GM13977 (cell line): ENCODE measurements at regions not wholly inside any gene's neighbourhood (a gene's known extent, or its start where the extent isn't known, plus 50 kb on each side); places are given as distances from the start of the nearest gene placed in this dataset.

ENCODE experiments used
- DNase-seq: peaks from one replicate; pipeline ENCODE4 v3.0.0; 2012; ENCODE audit warnings: low spot score
- in situ Hi-C: fragments of 300-500 bp; cut with MboI; formaldehyde crosslinking; loops from one replicate; pipeline ENCODE4 v1.12.0; 2022; ENCODE audit warnings: low sequenced_read_pairs, low pct_unique_long_range_greater_than_20kb, mixed read lengths, inconsistent platforms; ENCODE audit not compliant: unreplicated experiment
- TF ChIP-seq, protein P1 (sequence below): IDR thresholded peaks from 2 replicates; pipeline ENCODE4 v1.5.1; 2012; ENCODE audit warnings: mild to moderate bottlenecking, control low read depth; ENCODE audit not compliant: insufficient read depth; ENCODE audit errors: extremely low read depth, missing control alignments

DNA sequence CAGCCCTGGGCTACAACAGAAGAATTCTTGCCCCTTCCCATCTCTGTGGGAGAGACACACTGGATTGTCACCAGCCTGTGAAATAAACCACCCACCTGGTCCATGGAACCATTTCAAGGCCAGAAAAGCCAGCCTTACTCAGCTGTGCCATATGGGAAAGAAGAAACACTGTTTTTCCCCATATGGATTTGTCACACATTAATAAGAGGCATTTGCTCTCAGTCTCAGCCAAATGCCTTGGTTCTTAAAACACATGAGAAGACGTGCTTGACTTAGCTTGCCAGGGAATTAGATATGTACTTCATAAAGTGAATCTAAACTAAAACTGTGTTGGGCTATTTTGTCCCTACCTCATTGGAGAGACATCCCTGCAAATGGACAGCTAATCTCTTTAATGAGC lies 308.6 kb upstream of the TNP1 start:
- no peak for DNase-seq
- in situ Hi-C loops, result no loop called here
- TF ChIP-seq, protein P1, sequence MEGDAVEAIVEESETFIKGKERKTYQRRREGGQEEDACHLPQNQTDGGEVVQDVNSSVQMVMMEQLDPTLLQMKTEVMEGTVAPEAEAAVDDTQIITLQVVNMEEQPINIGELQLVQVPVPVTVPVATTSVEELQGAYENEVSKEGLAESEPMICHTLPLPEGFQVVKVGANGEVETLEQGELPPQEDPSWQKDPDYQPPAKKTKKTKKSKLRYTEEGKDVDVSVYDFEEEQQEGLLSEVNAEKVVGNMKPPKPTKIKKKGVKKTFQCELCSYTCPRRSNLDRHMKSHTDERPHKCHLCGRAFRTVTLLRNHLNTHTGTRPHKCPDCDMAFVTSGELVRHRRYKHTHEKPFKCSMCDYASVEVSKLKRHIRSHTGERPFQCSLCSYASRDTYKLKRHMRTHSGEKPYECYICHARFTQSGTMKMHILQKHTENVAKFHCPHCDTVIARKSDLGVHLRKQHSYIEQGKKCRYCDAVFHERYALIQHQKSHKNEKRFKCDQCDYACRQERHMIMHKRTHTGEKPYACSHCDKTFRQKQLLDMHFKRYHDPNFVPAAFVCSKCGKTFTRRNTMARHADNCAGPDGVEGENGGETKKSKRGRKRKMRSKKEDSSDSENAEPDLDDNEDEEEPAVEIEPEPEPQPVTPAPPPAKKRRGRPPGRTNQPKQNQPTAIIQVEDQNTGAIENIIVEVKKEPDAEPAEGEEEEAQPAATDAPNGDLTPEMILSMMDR, result no peak

DNA sequence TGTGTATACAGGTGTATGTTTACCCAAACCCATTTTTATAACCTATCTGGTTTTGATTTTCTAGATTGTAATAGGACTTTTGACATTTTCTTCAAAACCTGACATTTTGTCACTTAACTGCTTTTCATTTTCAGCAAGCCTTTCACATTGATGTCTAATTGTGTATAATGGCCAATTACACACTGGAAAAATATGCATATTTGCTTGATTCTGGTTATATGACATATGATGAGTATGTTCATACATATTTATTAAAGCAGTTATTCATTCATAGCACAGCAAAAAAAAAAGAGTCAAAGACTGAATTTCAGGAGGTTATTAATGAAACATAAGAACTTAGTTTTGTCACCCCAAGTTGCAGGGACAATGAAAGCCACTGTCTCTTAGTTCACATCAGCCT lies 307.7 kb upstream of the TNP1 start:
- in situ Hi-C loops, result no loop called here
- TF ChIP-seq, protein P1, result no peak
- DNase-seq, result no peak

DNA sequence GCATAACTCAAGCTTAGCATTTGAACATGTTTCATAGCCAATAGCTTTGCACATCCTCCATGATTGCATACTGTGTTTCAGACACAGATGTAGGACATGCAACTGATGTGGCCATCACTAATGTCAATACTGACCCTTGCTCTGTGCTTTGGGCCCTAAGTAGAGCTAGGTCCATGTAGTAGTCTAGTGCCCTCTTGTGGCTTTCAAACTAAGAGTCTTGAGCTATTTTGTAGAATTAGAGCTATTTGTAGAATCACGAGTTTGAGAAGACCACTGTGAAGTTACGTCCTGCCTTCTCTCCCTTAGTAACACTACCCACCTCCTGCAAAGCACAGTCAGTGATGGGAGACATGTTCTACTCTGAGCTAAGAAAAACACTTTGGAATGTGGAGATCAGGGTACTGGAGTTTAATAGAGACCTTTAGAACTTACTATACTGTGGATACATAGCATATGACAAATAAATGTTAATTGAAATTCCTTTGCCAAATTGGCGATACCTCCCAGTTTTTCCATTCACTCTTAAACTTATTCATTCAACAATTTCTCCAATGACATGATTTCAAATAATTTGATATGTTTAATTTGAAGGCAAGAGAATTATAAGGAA lies 306.5 kb upstream of the TNP1 start:
- in situ Hi-C loops, result no loop called here
- no peak for DNase-seq
- TF ChIP-seq, protein P1, result peak; percentile 54

DNA sequence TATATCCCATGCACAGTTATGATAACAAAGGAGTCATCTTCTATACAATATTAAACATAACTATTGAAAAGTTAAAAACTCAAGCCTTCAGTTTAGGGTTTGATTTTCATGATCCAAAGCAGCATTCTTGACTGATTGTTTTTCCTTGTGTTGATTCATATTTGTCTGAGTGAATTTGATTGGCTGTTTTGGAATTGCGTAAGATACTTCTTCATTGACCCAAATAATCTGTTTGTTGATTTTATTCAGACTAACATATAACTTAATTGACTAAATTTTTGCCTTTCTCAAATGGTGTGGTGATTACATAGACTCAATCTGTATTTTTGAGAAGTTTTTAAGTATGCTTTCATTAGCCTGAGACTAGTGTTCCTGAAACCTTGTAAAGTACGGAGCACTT lies 305.7 kb upstream of the TNP1 start:
- TF ChIP-seq, protein P1, result no peak
- in situ Hi-C loops, result no loop called here

DNA sequence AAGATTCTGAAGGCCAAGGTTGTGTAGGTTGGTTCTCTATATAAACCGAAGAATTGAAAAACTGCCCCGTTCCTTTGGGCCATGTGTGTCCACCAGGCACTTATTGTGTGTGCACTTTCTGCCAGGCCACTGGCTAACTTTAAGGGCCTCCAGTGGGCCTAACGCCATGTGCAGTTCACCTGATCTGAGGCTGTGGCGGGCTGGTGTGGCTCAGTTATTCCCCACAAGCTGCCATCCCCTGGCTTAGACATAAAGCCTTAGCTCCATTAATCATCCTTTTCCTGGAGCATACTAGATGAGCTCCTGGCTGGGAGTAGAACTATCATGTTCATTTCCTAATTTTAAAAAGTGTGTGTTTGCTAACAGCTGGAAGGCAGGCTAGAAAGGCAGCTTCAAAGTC lies 304.1 kb upstream of the TNP1 start:
- TF ChIP-seq, protein P1, result no peak
- in situ Hi-C loops, result no loop called here

More for the DNA sequence above, 305.7 kb upstream of the TNP1 start:
- DNase-seq, result no peak

DNA sequence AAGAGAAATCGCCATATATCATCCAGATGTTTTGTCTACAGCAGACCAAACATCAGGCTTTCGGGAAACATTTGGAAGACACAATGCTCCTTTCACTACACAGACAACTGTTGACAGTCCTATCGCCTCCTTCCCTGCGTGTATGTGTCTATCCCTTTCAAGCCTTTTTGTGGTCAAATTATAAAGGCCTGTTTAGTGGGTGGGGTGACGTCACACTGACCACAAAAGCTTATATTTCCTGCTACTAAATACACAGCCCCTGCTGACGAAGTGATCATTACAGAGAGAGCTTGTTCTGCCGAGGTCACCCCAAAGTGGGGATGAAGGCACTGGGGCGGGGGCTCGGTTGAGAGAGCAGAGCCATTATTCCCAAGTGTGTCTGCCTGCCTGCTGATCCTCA lies 302.7 kb upstream of the TNP1 start:
- in situ Hi-C loops, result no loop called here
- DNase-seq, result no peak
- TF ChIP-seq, protein P1, result no peak

More for the DNA sequence above, 304.1 kb upstream of the TNP1 start:
- DNase-seq, result no peak
